AG04449 (cell line): ENCODE measurements at regions not wholly inside any gene's neighbourhood (a gene's known extent, or its start where the extent isn't known, plus 50 kb on each side); places are given as distances from the start of the nearest gene placed in this dataset.
"Not testable (repeated sequence)": the region's sequence is repeated elsewhere in the genome, so short reads cannot be mapped to it uniquely, and the experiment has no call there.

ENCODE experiments used
- CTCF ChIA-PET: fragments of 350-600 bp; formaldehyde crosslinking; extraction: SDS; loops from one replicate; lab custom pipeline; 2021; ENCODE audit warnings: antibody characterized with exemption; lab: Yijun Ruan, JAX
- POLR2A ChIA-PET: fragments of 400-600, 350-600 bp; formaldehyde crosslinking; extraction: SDS; loops from one replicate; lab custom pipeline; 2020; ENCODE audit warnings: antibody characterized with exemption, inconsistent platforms; lab: Yijun Ruan, JAX
- DNase-seq: peaks from one replicate; pipeline ENCODE4 v3.0.0-alpha.2; 2010; ENCODE audit warnings: low read depth, low spot score
- H3K4me3 ChIP-seq: 2 replicates; pipeline ENCODE4 v1.5.1; 2011; ENCODE audit warnings: low read depth, mild to moderate bottlenecking, control low read depth, low read length
- CTCF ChIP-seq: IDR thresholded peaks from one replicate; pipeline ENCODE4 v1.5.1; 2011; ENCODE audit warnings: mild to moderate bottlenecking, moderate library complexity, low read length, control low read depth, inconsistent platforms; ENCODE audit not compliant: insufficient read depth; ENCODE audit errors: missing control alignments

- no peak for TF ChIP-seq CTCF
- POLR2A ChIA-PET = no interaction called here
- H3K4me3 ChIP-seq = no peak overlapping the region
- CTCF ChIA-PET = no interaction called here
- DNase-seq = no peak
These were observed 78.6 kb upstream of the GBA3 start for GRCh38 chr4:22614114-22614513.

GRCh38 chr4:22616516-22616915 is 76.2 kb upstream of the GBA3 start:
- TF ChIP-seq CTCF = no peak
- CTCF ChIA-PET = no interaction called here

GRCh38 chr4:22620144-22620543 is 72.6 kb upstream of the GBA3 start:
- H3K4me3 ChIP-seq, DNase-seq, CTCF ChIA-PET, POLR2A ChIA-PET: not testable (repeated sequence)

More at GRCh38 chr4:22616516-22616915, 76.2 kb upstream of the GBA3 start:
- DNase-seq = no peak
- POLR2A ChIA-PET = no interaction called here
- no peak overlapping the region for H3K4me3 ChIP-seq

- CTCF ChIA-PET = not testable (repeated sequence)
These were observed 70.8 kb upstream of the GBA3 start for GRCh38 chr4:22621970-22622369.

GRCh38 chr4:22624002-22624401 is 68.7 kb upstream of the GBA3 start:
- POLR2A ChIA-PET, CTCF ChIA-PET, H3K4me3 ChIP-seq, DNase-seq: not testable (repeated sequence)

More at GRCh38 chr4:22621970-22622369, 70.8 kb upstream of the GBA3 start:
- POLR2A ChIA-PET, DNase-seq, H3K4me3 ChIP-seq: not testable (repeated sequence)

GRCh38 chr4:22625311-22625710 is 67.4 kb upstream of the GBA3 start:
- POLR2A ChIA-PET = no interaction called here
- DNase-seq = no peak
- TF ChIP-seq CTCF = no peak
- CTCF ChIA-PET = no interaction called here
- H3K4me3 ChIP-seq = no peak overlapping the region

GRCh38 chr4:22627851-22628250 is 64.9 kb upstream of the GBA3 start:
- CTCF ChIA-PET, H3K4me3 ChIP-seq, POLR2A ChIA-PET, DNase-seq: not testable (repeated sequence)

- H3K4me3 ChIP-seq, POLR2A ChIA-PET, CTCF ChIA-PET, DNase-seq: not testable (repeated sequence)
These were observed 62.4 kb upstream of the GBA3 start for GRCh38 chr4:22630161-22630975.

- POLR2A ChIA-PET, DNase-seq, CTCF ChIA-PET, H3K4me3 ChIP-seq: not testable (repeated sequence)
These were observed 61.6 kb upstream of the GBA3 start for GRCh38 chr4:22631167-22631566.
